GM23338 (cell line): ENCODE measurements at regions not wholly inside any gene's neighbourhood (a gene's known extent, or its start where the extent isn't known, plus 50 kb on each side); places are given as distances from the start of the nearest gene placed in this dataset.

ENCODE experiments used
- ATAC-seq: fragments of 200-7000 bp; cut with Tn5 transposase; 3 replicates; pipeline ENCODE4 v1.9.1; 2020
- DNase-seq: peaks from one replicate; pipeline ENCODE4 v3.0.0-alpha.2; 2015; ENCODE audit warnings: low spot score
- H2AFZ ChIP-seq: fragments of 200-600 bp; sonication (generic); 2 replicates; pipeline ENCODE4 v1.8.0; 2016; ENCODE audit warnings: antibody characterized with exemption, mild to moderate bottlenecking, moderate library complexity
- H3F3A ChIP-seq: fragments of 200-600 bp; sonication (generic); replicated peaks from 2 replicates; pipeline ENCODE4 v1.8.0; 2017; ENCODE audit warnings: antibody characterized with exemption, mixed run types, low read depth
- H3K27ac ChIP-seq: fragments of 200-600 bp; sonication (generic); 2 replicates; pipeline ENCODE4 v1.6.1; 2016; ENCODE audit warnings: low read depth
- H3K27me3 ChIP-seq: fragments of 200-600 bp; sonication (generic); 2 replicates; pipeline ENCODE4 v1.8.0; 2016; ENCODE audit warnings: mild to moderate bottlenecking, mixed run types, moderate library complexity; ENCODE audit not compliant: insufficient read depth
- H3K36me3 ChIP-seq: fragments of 200-600 bp; sonication (generic); 2 replicates; pipeline ENCODE4 v1.8.0; 2016; ENCODE audit warnings: mild to moderate bottlenecking; ENCODE audit not compliant: insufficient read depth
- H3K4me1 ChIP-seq: fragments of 200-600 bp; sonication (generic); 2 replicates; pipeline ENCODE4 v1.8.0; 2016; ENCODE audit warnings: mild to moderate bottlenecking, moderate library complexity; ENCODE audit not compliant: insufficient read depth
- H3K4me2 ChIP-seq: fragments of 200-600 bp; sonication (generic); 2 replicates; pipeline ENCODE4 v1.7.1; 2017; ENCODE audit warnings: mixed run types
- H3K4me3 ChIP-seq: fragments of 200-600 bp; sonication (generic); 2 replicates; pipeline ENCODE4 v1.6.1; 2016; ENCODE audit warnings: mixed run types
- H3K79me2 ChIP-seq: fragments of 200-600 bp; sonication (generic); replicated peaks from 2 replicates; pipeline ENCODE4 v1.8.0; 2017; ENCODE audit warnings: mild to moderate bottlenecking; ENCODE audit not compliant: insufficient read depth
- H3K9me2 ChIP-seq: fragments of 200-600 bp; sonication (generic); 2 replicates; pipeline ENCODE4 v1.8.0; 2017; ENCODE audit not compliant: insufficient read depth
- H4K20me1 ChIP-seq: fragments of 200-600 bp; sonication (generic); replicated peaks from 2 replicates; pipeline ENCODE4 v1.8.0; 2017; ENCODE audit warnings: mild to moderate bottlenecking; ENCODE audit not compliant: insufficient read depth
- H3K27ac Mint-ChIP-seq: 2 replicates; pipeline ENCODE4 v1.8.0; 2020; ENCODE audit warnings: inconsistent platforms, mild to moderate bottlenecking, moderate library complexity, mixed read lengths
- H3K27me3 Mint-ChIP-seq: 3 replicates; pipeline ENCODE4 v1.8.0; 2022; ENCODE audit warnings: low read depth, mild to moderate bottlenecking, moderate library complexity, mixed read lengths, inconsistent platforms; ENCODE audit not compliant: insufficient read depth, poor library complexity
- H3K36me3 Mint-ChIP-seq: 3 replicates; pipeline ENCODE4 v1.8.0; 2021; ENCODE audit warnings: low read depth, mild to moderate bottlenecking, inconsistent platforms, moderate library complexity, mixed read lengths
- H3K4me1 Mint-ChIP-seq: 3 replicates; pipeline ENCODE4 v1.8.0; 2020; ENCODE audit warnings: mild to moderate bottlenecking, inconsistent platforms, mixed read lengths
- H3K4me3 Mint-ChIP-seq: 3 replicates; pipeline ENCODE4 v1.8.0; 2021; ENCODE audit warnings: moderate library complexity, mild to moderate bottlenecking, inconsistent platforms, mixed read lengths
- H3K9me3 Mint-ChIP-seq: 3 replicates; pipeline ENCODE4 v1.8.0; 2020; ENCODE audit warnings: moderate library complexity, mild to moderate bottlenecking, inconsistent platforms, mixed read lengths
- CREB1 ChIP-seq: fragments of 250-450 bp; sonication (Bioruptor Pico); IDR thresholded peaks from 2 replicates; pipeline ENCODE4 v1.5.0; 2020; ENCODE audit warnings: low read depth, mild to moderate bottlenecking, moderate library complexity
- EZH2 ChIP-seq: fragments of 200-600 bp; sonication (generic); IDR thresholded peaks from one replicate; pipeline ENCODE4 v1.8.0; 2017; ENCODE audit warnings: antibody characterized with exemption, mild to moderate bottlenecking, low read depth; ENCODE audit not compliant: unreplicated experiment
- JUNB ChIP-seq: IDR thresholded peaks from one replicate; pipeline ENCODE4 v1.6.1; 2016; ENCODE audit warnings: antibody characterized with exemption; ENCODE audit not compliant: unreplicated experiment
- NANOG ChIP-seq: IDR thresholded peaks from 2 replicates; pipeline ENCODE4 v1.6.1; 2016; ENCODE audit warnings: antibody characterized with exemption, borderline replicate concordance
- POLR2AphosphoS5 ChIP-seq: IDR thresholded peaks from 2 replicates; pipeline ENCODE4 v1.6.1; 2016; ENCODE audit warnings: antibody characterized with exemption, low read depth
- REST ChIP-seq: IDR thresholded peaks from one replicate; pipeline ENCODE4 v1.6.1; 2018; ENCODE audit warnings: antibody characterized with exemption; ENCODE audit not compliant: unreplicated experiment
- STAT1 ChIP-seq: IDR thresholded peaks from one replicate; pipeline ENCODE4 v1.6.1; 2016; ENCODE audit warnings: antibody characterized with exemption; ENCODE audit not compliant: unreplicated experiment
- ZNF331 ChIP-seq: fragments of 250-450 bp; sonication (Bioruptor Pico); IDR thresholded peaks from 2 replicates; pipeline ENCODE4 v1.5.0; 2020; ENCODE audit warnings: low read depth, mild to moderate bottlenecking, moderate library complexity
- ZNF462 ChIP-seq: fragments of 250-450 bp; sonication (Bioruptor Pico); IDR thresholded peaks from 2 replicates; pipeline ENCODE4 v1.5.0; 2020; ENCODE audit warnings: mild to moderate bottlenecking, moderate library complexity

DNA sequence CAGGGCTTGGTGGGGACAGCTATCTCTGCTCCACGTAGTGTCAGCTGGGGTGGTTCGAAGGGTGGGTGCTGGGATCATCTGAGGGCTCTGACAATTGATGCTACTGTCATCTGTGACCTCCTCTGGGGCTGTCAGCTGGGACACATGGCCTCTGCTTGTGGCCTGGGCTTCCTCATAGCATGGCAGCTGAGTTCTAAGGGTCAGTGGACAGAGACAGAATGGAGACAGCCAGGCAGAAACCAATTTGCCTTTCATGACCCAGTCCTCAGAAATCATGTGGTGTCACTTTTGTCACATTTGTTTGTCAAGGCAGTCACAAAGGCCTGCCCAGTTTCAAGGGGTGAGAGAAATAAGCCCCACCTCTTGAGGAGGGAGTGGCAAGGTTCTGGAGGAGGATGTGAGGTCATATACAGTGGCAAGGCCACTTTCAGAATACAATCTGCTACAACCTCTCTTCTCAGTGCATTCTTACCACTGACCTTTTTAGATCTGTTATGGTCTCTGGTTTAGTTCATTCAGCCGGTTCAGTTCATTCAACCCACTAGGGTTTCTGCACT lies 103.6 kb upstream of the BCOR start:
- Mint-ChIP-seq H3K9me3 (no peaks in the 10 kb centered on the region), H3K36me3 (no peaks in the 10 kb centered on the region), H3K4me3 (no peak overlapping the region), H3K27me3 (no peaks in the 10 kb centered on the region), H3K4me1 (no peaks in the 10 kb centered on the region; the same call in 2 of the 3 replicates), H3K27ac (no peak overlapping the region)
- ATAC-seq (no peak), DNase-seq (no peak)
- Histone ChIP-seq H2AFZ (no peak overlapping the region), H3K4me1 (no peaks in the 10 kb centered on the region), H3K27me3 (no peaks in the 10 kb centered on the region), H3K4me3 (no peak overlapping the region), H4K20me1 (no peaks in the 10 kb centered on the region), H3K36me3 (no peaks in the 10 kb centered on the region), H3K4me2 (no peak overlapping the region), H3F3A (no peaks in the 10 kb centered on the region), H3K79me2 (no peaks in the 10 kb centered on the region), H3K27ac (no peak overlapping the region), H3K9me2 (no peaks in the 10 kb centered on the region)
- TF ChIP-seq REST = no peak
- no peak for TF ChIP-seq ZNF331 (CRISPR knock-in tag)
- TF ChIP-seq STAT1 = no peak

- H3K27me3 Mint-ChIP-seq = no peaks in the 10 kb centered on the region
- H3K4me1 ChIP-seq = no peaks in the 10 kb centered on the region
- H3K4me2 ChIP-seq = no peak overlapping the region
- DNase-seq = no peak
- no peak for ATAC-seq
- H2AFZ ChIP-seq = no peak overlapping the region
- H3K79me2 ChIP-seq = no peaks in the 10 kb centered on the region
- no peaks in the 10 kb centered on the region for H3K36me3 ChIP-seq
- H3K9me3 Mint-ChIP-seq = no peaks in the 10 kb centered on the region
- no peaks in the 10 kb centered on the region for H3F3A ChIP-seq
- H4K20me1 ChIP-seq = no peaks in the 10 kb centered on the region
- no peak overlapping the region for H3K4me3 ChIP-seq
- H3K27me3 ChIP-seq = no peaks in the 10 kb centered on the region
- no peak overlapping the region for H3K27ac Mint-ChIP-seq
- TF ChIP-seq ZNF462 (no peak), CREB1 (CRISPR knock-in tag) (no peak), EZH2 (no peak), JUNB (no peak), POLR2AphosphoS5 (no peak), ZNF331 (CRISPR knock-in tag) (no peak), NANOG (no peak)
- no peaks in the 10 kb centered on the region for H3K9me2 ChIP-seq
- no peak overlapping the region for H3K4me3 Mint-ChIP-seq
- no peaks in the 10 kb centered on the region for H3K36me3 Mint-ChIP-seq
- H3K27ac ChIP-seq = no peak overlapping the region
- no peaks in the 10 kb centered on the region for H3K4me1 Mint-ChIP-seq
Measured at GRCh38 chrX:40199704-40200103, 101.9 kb upstream of the BCOR start.
